Liver (tissue), 8 donors: ENCODE measurements at regions not wholly inside any gene's neighbourhood (a gene's known extent, or its start where the extent isn't known, plus 50 kb on each side); places are given as distances from the start of the nearest gene placed in this dataset.

Source experiments
- DNase-seq: peaks from one replicate; pipeline ENCODE4 v3.0.0-alpha.2; 2017; ENCODE audit warnings: low spot score
- H3K27ac ChIP-seq, 2 donors: one replicate each; pipeline ENCODE4 v1.7.0; 2013; ENCODE audit warnings: inconsistent platforms in 2 of 2, low read length in 2 of 2, control low read depth in 1 of 2, low read depth in 1 of 2, mild to moderate bottlenecking in 1 of 2
- H3K27me3 ChIP-seq, 4 donors: one replicate each; pipeline versions ENCODE4 v1.6.1 to v1.7.0; 2013; ENCODE audit warnings: low read length in 3 of 4, inconsistent platforms in 1 of 4, mild to moderate bottlenecking in 1 of 4, moderate library complexity in 1 of 4; ENCODE audit not compliant: control insufficient read depth in 4 of 4, insufficient read depth in 4 of 4
- H3K36me3 ChIP-seq, 4 donors: one replicate each; pipeline versions ENCODE4 v1.6.1 to v1.7.0; 2013; ENCODE audit warnings: low read length in 3 of 4, mild to moderate bottlenecking in 3 of 4, low read depth in 1 of 4, moderate library complexity in 1 of 4; ENCODE audit not compliant: control insufficient read depth in 4 of 4, insufficient read depth in 3 of 4
- H3K4me1 ChIP-seq, 4 donors: one replicate each; pipeline versions ENCODE4 v1.6.1 to v1.7.0; 2013; ENCODE audit warnings: low read length in 3 of 4, mild to moderate bottlenecking in 3 of 4, moderate library complexity in 1 of 4; ENCODE audit not compliant: control insufficient read depth in 4 of 4, insufficient read depth in 4 of 4
- H3K4me3 ChIP-seq, 3 donors: one replicate each; pipeline versions ENCODE4 v1.6.1 to v1.7.0; 2013; ENCODE audit warnings: low read length in 3 of 3, control low read depth in 1 of 3, low read depth in 1 of 3, mild to moderate bottlenecking in 1 of 3
- H3K9ac ChIP-seq, 2 donors: one replicate each; pipeline ENCODE4 v1.7.0; 2013; ENCODE audit warnings: low read length in 2 of 2, mild to moderate bottlenecking in 2 of 2, moderate library complexity in 2 of 2, control low read depth in 1 of 2, low read depth in 1 of 2
- H3K9me3 ChIP-seq, 4 donors: one replicate each; pipeline versions ENCODE4 v1.6.1 to v1.7.0; 2013; ENCODE audit warnings: low read length in 3 of 4; ENCODE audit not compliant: control insufficient read depth in 4 of 4
- ATF3 ChIP-seq: IDR thresholded peaks from 2 replicates; pipeline ENCODE4 v1.6.1; 2016; ENCODE audit warnings: antibody characterized with exemption
- CTCF ChIP-seq: fragments of 150-350 bp; IDR thresholded peaks from 2 replicates; pipeline ENCODE4 v1.5.1; 2017; ENCODE audit warnings: improper control_type of control experiment, low read depth, low read length; ENCODE audit not compliant: missing input control
- EGR1 ChIP-seq, 2 donors: IDR thresholded peaks; 2 replicates each; pipeline ENCODE4 v1.6.1; 2016 to 2018; ENCODE audit warnings: antibody characterized with exemption in 2 of 2, low read depth in 2 of 2
- FOXA1 ChIP-seq: IDR thresholded peaks from 2 replicates; pipeline ENCODE4 v1.6.1; 2016; ENCODE audit warnings: antibody characterized with exemption
- FOXA2 ChIP-seq: IDR thresholded peaks from 2 replicates; pipeline ENCODE4 v1.6.1; 2016; ENCODE audit warnings: antibody characterized with exemption
- GABPA ChIP-seq, 2 donors: IDR thresholded peaks in 1 of 2; conservative IDR thresholded peaks in 1 of 2; 2 replicates each; pipeline ENCODE4 v1.6.1; 2016; ENCODE audit warnings: antibody characterized with exemption in 2 of 2, mild to moderate bottlenecking in 1 of 2, moderate library complexity in 1 of 2
- HNF4A ChIP-seq, 2 donors: conservative IDR thresholded peaks; 2 replicates each; pipeline ENCODE4 v1.6.1; 2016; ENCODE audit warnings: antibody characterized with exemption in 2 of 2, mild to moderate bottlenecking in 2 of 2
- HNF4G ChIP-seq: IDR thresholded peaks from 2 replicates; pipeline ENCODE4 v1.6.1; 2016; ENCODE audit warnings: antibody characterized with exemption
- JUND ChIP-seq, 2 donors: IDR thresholded peaks; 2 replicates each; pipeline ENCODE4 v1.6.1; 2016; ENCODE audit warnings: antibody characterized with exemption in 2 of 2
- MAX ChIP-seq: IDR thresholded peaks from 2 replicates; pipeline ENCODE4 v1.6.1; 2016; ENCODE audit warnings: antibody characterized with exemption
- NR2F2 ChIP-seq: IDR thresholded peaks from 2 replicates; pipeline ENCODE4 v1.6.1; 2016; ENCODE audit warnings: antibody characterized with exemption
- RAD21 ChIP-seq, 2 donors: IDR thresholded peaks; 2 replicates each; pipeline ENCODE4 v1.6.1; 2016; ENCODE audit warnings: antibody characterized with exemption in 2 of 2, mild to moderate bottlenecking in 2 of 2
- REST ChIP-seq: IDR thresholded peaks from 2 replicates; pipeline ENCODE4 v1.6.1; 2016; ENCODE audit warnings: antibody characterized with exemption, mild to moderate bottlenecking
- RXRA ChIP-seq, 2 donors: IDR thresholded peaks; 2 replicates each; pipeline ENCODE4 v1.6.1; 2017 to 2018; ENCODE audit warnings: antibody characterized with exemption in 2 of 2, mild to moderate bottlenecking in 1 of 2
- SP1 ChIP-seq: IDR thresholded peaks from 2 replicates; pipeline ENCODE4 v1.6.1; 2018; ENCODE audit warnings: antibody characterized with exemption, mild to moderate bottlenecking
- TAF1 ChIP-seq: conservative IDR thresholded peaks from 2 replicates; pipeline ENCODE4 v1.6.1; 2016; ENCODE audit warnings: antibody characterized with exemption, mild to moderate bottlenecking
- YY1 ChIP-seq: IDR thresholded peaks from 2 replicates; pipeline ENCODE4 v1.6.1; 2016; ENCODE audit warnings: antibody characterized with exemption, mild to moderate bottlenecking
- ZBTB33 ChIP-seq: IDR thresholded peaks from 2 replicates; pipeline ENCODE4 v1.6.1; 2016; ENCODE audit warnings: antibody characterized with exemption
- WGBS: extraction: QIAGEN DNeasy Blood & Tissue Kit; methylation state at CpG from one replicate; pipeline ENCODE4 v1.1.7; 2013; 5-methylcytosine and 5-hydroxymethylcytosine counted together
- donor health status: healthy.
- donor health status: healthy.
- donor health status: healthy.
- donor health status: healthy.
- donor health status: healthy.

GRCh38 chr12:59486827-59487226, 109.0 kb upstream of the SLC16A7 start:
- Histone ChIP-seq H3K27me3 (no peaks in the 10 kb centered on the region), H3K4me3 (no peak overlapping the region), H3K4me1 (no peaks in the 10 kb centered on the region), H3K36me3 (no peaks in the 10 kb centered on the region), H3K9ac (no peak overlapping the region), H3K9me3 (no peaks in the 10 kb centered on the region), H3K27ac (no peak overlapping the region)
- WGBS = 0% methylated on average over 1 of the region's 1 CpG
- TF ChIP-seq REST = no peak
- no peak for TF ChIP-seq CTCF
- no peak for TF ChIP-seq TAF1
- TF ChIP-seq FOXA1 = no peak
- TF ChIP-seq YY1 = no peak
- no peak for TF ChIP-seq MAX
- TF ChIP-seq HNF4G = no peak
- no peak for TF ChIP-seq FOXA2
- DNase-seq = no peak

- Histone ChIP-seq H3K36me3 (no peaks in the 10 kb centered on the region), H3K27ac (no peak overlapping the region), H3K4me1 (no peaks in the 10 kb centered on the region), H3K27me3 (no peaks in the 10 kb centered on the region), H3K4me3 (no peak overlapping the region), H3K9ac (no peak overlapping the region), H3K9me3 (no peaks in the 10 kb centered on the region)
- DNase-seq = no peak
- TF ChIP-seq FOXA2 = no peak
- no peak for TF ChIP-seq SP1
- TF ChIP-seq HNF4A (conservative IDR thresholded peaks at IDR 0.05) = no peak
- no peak for TF ChIP-seq FOXA1
- no peak for TF ChIP-seq ATF3
- TF ChIP-seq RXRA (IDR thresholded peaks at IDR 0.05) = no peak
- no peak for TF ChIP-seq NR2F2
- TF ChIP-seq ZBTB33 = no peak
- no peak for TF ChIP-seq JUND (IDR thresholded peaks at IDR 0.05)
- no peak for TF ChIP-seq HNF4G
- TF ChIP-seq YY1 = no peak
- TF ChIP-seq GABPA (IDR thresholded peaks at IDR 0.05 in 1 of 2, conservative IDR thresholded peaks at IDR 0.05 in 1 of 2) = no peak
- TF ChIP-seq TAF1 = no peak
- no peak for TF ChIP-seq EGR1 (IDR thresholded peaks at IDR 0.05; ENCODE audit: low read depth in 2 of 2)
- no peak for TF ChIP-seq MAX
- TF ChIP-seq RAD21 (IDR thresholded peaks at IDR 0.05) = no peak
- no peak for TF ChIP-seq CTCF
- no peak for TF ChIP-seq REST
These were observed 111.3 kb upstream of the SLC16A7 start for GRCh38 chr12:59484575-59484974.
